Neuronal stem cell (in vitro differentiated cells): ENCODE measurements at regions not wholly inside any gene's neighbourhood (a gene's known extent, or its start where the extent isn't known, plus 50 kb on each side); places are given as distances from the start of the nearest gene placed in this dataset.
A peak's percentile ranks its signal among the peaks of the same experiment; 100 is the strongest.
"Not testable (repeated sequence)": the region's sequence is repeated elsewhere in the genome, so short reads cannot be mapped to it uniquely, and the experiment has no call there.

Experiments
- DNase-seq: peaks from one replicate; pipeline ENCODE4 v3.0.0-alpha.2; 2013; ENCODE audit warnings: low spot score
- H2AFZ ChIP-seq: one replicate; pipeline ENCODE4 v1.6.1; 2013; ENCODE audit warnings: mild to moderate bottlenecking, low read length, inconsistent platforms
- H2AK5ac ChIP-seq: 2 replicates; pipeline ENCODE4 v1.6.1; 2013; ENCODE audit warnings: low read depth, mild to moderate bottlenecking, inconsistent platforms, low read length, moderate library complexity, mixed read lengths
- H2BK120ac ChIP-seq: 2 replicates; pipeline ENCODE4 v1.6.1; 2013; ENCODE audit warnings: low read depth, mild to moderate bottlenecking, inconsistent platforms, low read length, moderate library complexity, mixed read lengths
- H2BK12ac ChIP-seq: one replicate; pipeline ENCODE4 v1.6.1; 2013; ENCODE audit warnings: low read length, inconsistent platforms
- H2BK15ac ChIP-seq: 2 replicates; pipeline ENCODE4 v1.6.1; 2013; ENCODE audit warnings: mild to moderate bottlenecking, low read length, inconsistent platforms, mixed read lengths
- H2BK5ac ChIP-seq: one replicate; pipeline ENCODE4 v1.6.1; 2013; ENCODE audit warnings: inconsistent platforms, mild to moderate bottlenecking, low read length, moderate library complexity
- H3K14ac ChIP-seq: one replicate; pipeline ENCODE4 v1.6.1; 2013; ENCODE audit warnings: low read length, inconsistent platforms
- H3K18ac ChIP-seq: 2 replicates; pipeline ENCODE4 v1.6.1; 2013; ENCODE audit warnings: low read length, inconsistent platforms
- H3K23ac ChIP-seq: 2 replicates; pipeline ENCODE4 v1.6.1; 2013; ENCODE audit warnings: low read depth, mild to moderate bottlenecking, mixed read lengths, low read length, inconsistent platforms; ENCODE audit not compliant: poor library complexity
- H3K27ac ChIP-seq: replicated peaks from 3 replicates; pipeline ENCODE4 v1.5.1; 2013; ENCODE audit warnings: low read length, inconsistent platforms
- H3K27me3 ChIP-seq, 3 experiments: 2 replicates each; pipeline ENCODE4 v1.6.1; 2013; ENCODE audit warnings: low read length in 3 of 3, mild to moderate bottlenecking in 2 of 3, inconsistent platforms in 1 of 3, low read depth in 1 of 3, mixed read lengths in 1 of 3, moderate library complexity in 1 of 3; ENCODE audit not compliant: control insufficient read depth in 3 of 3, insufficient read depth in 3 of 3
- H3K36me3 ChIP-seq, 2 donors: replicated peaks in 1 of 2; 2 replicates each; pipeline ENCODE4 v1.6.1; 2013; ENCODE audit warnings: low read length in 2 of 2; ENCODE audit not compliant: control insufficient read depth in 2 of 2, insufficient read depth in 2 of 2
- H3K4ac ChIP-seq: 2 replicates; pipeline ENCODE4 v1.6.1; 2013; ENCODE audit warnings: inconsistent platforms, mild to moderate bottlenecking, low read length, moderate library complexity
- H3K4me1 ChIP-seq, 2 donors: 1 replicate in 1 of 2; 2 replicates in 1 of 2; pipeline ENCODE4 v1.6.1; 2013; ENCODE audit warnings: low read length in 2 of 2, low read depth in 1 of 2; ENCODE audit not compliant: control insufficient read depth in 2 of 2, insufficient read depth in 1 of 2
- H3K4me2 ChIP-seq: one replicate; pipeline ENCODE4 v1.6.1; 2013; ENCODE audit warnings: mild to moderate bottlenecking, low read length, inconsistent platforms; ENCODE audit not compliant: insufficient read depth, poor library complexity, severe bottlenecking
- H3K4me3 ChIP-seq, 2 donors: 2 replicates each; pipeline ENCODE4 v1.5.1; 2013; ENCODE audit warnings: low read length in 2 of 2, mild to moderate bottlenecking in 2 of 2, inconsistent platforms in 1 of 2, moderate library complexity in 1 of 2
- H3K79me1 ChIP-seq: one replicate; pipeline ENCODE4 v1.6.1; 2013; ENCODE audit warnings: low read depth, mild to moderate bottlenecking, inconsistent platforms, low read length, moderate library complexity
- H3K9ac ChIP-seq: one replicate; pipeline ENCODE4 v1.6.1; 2013; ENCODE audit warnings: mild to moderate bottlenecking, low read depth, low read length, inconsistent platforms; ENCODE audit not compliant: poor library complexity
- H3K9me3 ChIP-seq, 2 donors: replicated peaks in 1 of 2; 2 replicates each; pipeline versions ENCODE3 to v1.6.1; 2013; ENCODE audit warnings: low read length in 2 of 2, mild to moderate bottlenecking in 2 of 2, inconsistent platforms in 1 of 2, low read depth in 1 of 2, mixed read lengths in 1 of 2, moderate library complexity in 1 of 2; ENCODE audit not compliant: control insufficient read depth in 2 of 2, insufficient read depth in 1 of 2
- H4K8ac ChIP-seq: one replicate; pipeline ENCODE4 v1.6.1; 2013; ENCODE audit warnings: low read depth, mild to moderate bottlenecking, inconsistent platforms, low read length, moderate library complexity
- H4K91ac ChIP-seq: one replicate; pipeline ENCODE4 v1.6.1; 2013; ENCODE audit warnings: low read length, low read depth, mild to moderate bottlenecking, inconsistent platforms; ENCODE audit not compliant: poor library complexity
- WGBS, 2 donors: extraction: QIAGEN DNeasy Blood & Tissue Kit; methylation state at CpG; one replicate each; pipeline ENCODE4 v1.1.7; 2013; ENCODE audit warnings: missing lambda C conversion rate in 2 of 2, mixed read lengths in 1 of 2; ENCODE audit not compliant: insufficient read length in 2 of 2, insufficient replicate concordance in 1 of 2; ENCODE audit errors: extremely low coverage in 2 of 2; 5-methylcytosine and 5-hydroxymethylcytosine counted together

- H2BK15ac ChIP-seq, H2BK120ac ChIP-seq, H3K4me1 ChIP-seq, H3K4ac ChIP-seq, H3K4me3 ChIP-seq, H3K79me1 ChIP-seq, H3K36me3 ChIP-seq, H3K9ac ChIP-seq, H2AFZ ChIP-seq, H3K9me3 ChIP-seq, DNase-seq, H3K4me2 ChIP-seq, H2AK5ac ChIP-seq, H4K91ac ChIP-seq, H3K27ac ChIP-seq, H3K14ac ChIP-seq, H3K27me3 ChIP-seq, H4K8ac ChIP-seq, H2BK12ac ChIP-seq, H2BK5ac ChIP-seq, H3K18ac ChIP-seq, H3K23ac ChIP-seq: not testable (repeated sequence)
- no CpG with 5 or more reads among the region's 2 CpGs for WGBS, 2 donors
These were observed 300.7 kb downstream of the MMUT start for GRCh38 chr6:49162379-49162778.

DNA sequence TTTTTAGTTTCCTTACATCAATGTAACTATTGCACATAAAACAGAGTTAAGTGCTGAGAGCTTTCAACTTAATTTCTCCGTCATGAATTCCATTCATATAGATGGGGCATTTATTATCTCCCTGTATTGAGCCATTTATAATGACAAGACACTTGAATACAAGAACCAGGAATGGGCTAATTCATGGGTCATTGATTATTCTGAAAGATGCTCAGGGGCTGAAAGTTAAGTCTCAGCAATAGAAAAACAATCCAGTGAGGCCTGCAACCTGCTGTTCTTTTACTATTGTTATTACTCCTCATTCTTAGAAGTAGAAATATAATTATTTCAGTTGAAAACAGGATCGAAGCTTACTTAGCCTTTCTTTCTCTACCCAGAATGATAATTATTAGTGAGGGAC is 307.7 kb downstream of the MMUT start:
- Histone ChIP-seq H3K18ac (no peak overlapping the region), H2AK5ac (no peak overlapping the region), H2BK5ac (no peak overlapping the region), H3K9me3 (peaks cover 0 to 5% of the 10 kb centered on the region in 2 donors), H3K27ac (no peak overlapping the region), H2BK12ac (no peak overlapping the region), H2AFZ (no peak overlapping the region), H3K4me2 (no peak overlapping the region), H3K79me1 (no peaks in the 10 kb centered on the region), H3K9ac (no peak overlapping the region), H3K27me3 (no peaks in the 10 kb centered on the region), H4K8ac (no peak overlapping the region), H4K91ac (no peak overlapping the region), H3K14ac (no peak overlapping the region), H3K4me3 (no peak overlapping the region), H3K4me1 (peaks cover 0 to 4% of the 10 kb centered on the region in 2 donors), H2BK120ac (no peak overlapping the region), H3K36me3 (no peaks in the 10 kb centered on the region), H3K4ac (no peak overlapping the region), H2BK15ac (no peak overlapping the region), H3K23ac (no peak overlapping the region)
- DNase-seq = peak; percentile 63
- WGBS, 2 donors = no CpG with 5 or more reads among the region's 2 CpGs

DNA sequence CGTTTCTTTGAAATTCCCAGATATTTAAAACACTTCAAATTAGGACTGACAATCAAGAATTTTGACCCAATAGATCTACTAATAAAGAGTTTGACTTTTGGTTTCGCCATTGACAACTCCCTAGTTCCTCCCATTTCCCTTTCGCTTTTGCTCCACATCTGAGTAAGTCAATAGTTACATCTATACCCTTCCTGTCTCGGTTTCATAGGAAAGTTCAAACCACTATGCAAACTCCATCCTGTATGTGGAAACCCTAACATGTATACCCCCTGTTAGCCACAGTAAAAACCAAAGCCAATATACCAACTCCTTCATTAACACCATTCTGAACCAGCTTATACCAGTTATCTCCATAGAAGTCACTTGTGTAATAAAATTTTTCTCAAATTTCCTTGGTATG is 311.1 kb downstream of the MMUT start:
- DNase-seq = no peak
- no peak overlapping the region for H4K8ac ChIP-seq
- no peak overlapping the region for H4K91ac ChIP-seq
- no peak overlapping the region for H2BK120ac ChIP-seq
- no peaks in the 10 kb centered on the region for H3K27me3 ChIP-seq
- H3K9me3 ChIP-seq = peaks cover 0 to 5% of the 10 kb centered on the region in 2 donors
- no peak overlapping the region for H2BK15ac ChIP-seq
- no peak overlapping the region for H2BK5ac ChIP-seq
- no peak overlapping the region for H3K4me3 ChIP-seq
- no peak overlapping the region for H3K4ac ChIP-seq
- H3K4me2 ChIP-seq = no peak overlapping the region
- no peak overlapping the region for H3K14ac ChIP-seq
- no peak overlapping the region for H2AK5ac ChIP-seq
- no peak overlapping the region for H2AFZ ChIP-seq
- H2BK12ac ChIP-seq = no peak overlapping the region
- no peak overlapping the region for H3K18ac ChIP-seq
- H3K36me3 ChIP-seq = no peaks in the 10 kb centered on the region
- no peak overlapping the region for H3K9ac ChIP-seq
- no peaks in the 10 kb centered on the region for H3K79me1 ChIP-seq
- H3K23ac ChIP-seq = no peak overlapping the region
- no peak overlapping the region for H3K27ac ChIP-seq
- WGBS, 2 donors = no CpG with 5 or more reads among the region's 4 CpGs
- H3K4me1 ChIP-seq = peaks cover 0 to 4% of the 10 kb centered on the region in 2 donors

DNA sequence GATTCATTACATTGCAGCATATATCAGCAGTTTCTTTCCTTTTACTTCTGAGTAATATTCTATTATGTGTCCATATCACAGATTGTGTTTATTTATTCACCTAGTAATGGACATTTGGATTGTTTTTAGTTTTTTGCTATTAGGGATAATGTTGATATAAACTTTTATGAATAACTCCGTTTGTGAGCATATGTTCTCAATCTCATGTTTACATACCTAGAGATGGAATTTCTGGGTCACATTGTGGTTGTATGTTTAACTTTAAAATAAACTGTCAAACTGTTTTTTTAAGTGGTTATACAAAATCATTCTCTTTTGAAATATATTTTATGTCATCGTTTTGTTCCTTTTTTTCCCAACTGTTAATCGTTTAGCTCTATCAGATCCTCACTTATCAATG is 311.6 kb downstream of the MMUT start:
- WGBS, 2 donors = no CpG with 5 or more reads among the region's 3 CpGs

More for the DNA sequence above, 311.6 kb downstream of the MMUT start:
- no peak for DNase-seq
- Histone ChIP-seq H3K9me3 (peaks cover 0 to 5% of the 10 kb centered on the region in 2 donors), H3K23ac (no peak overlapping the region), H2AK5ac (no peak overlapping the region), H3K4me1 (peaks cover 0 to 4% of the 10 kb centered on the region in 2 donors), H2BK12ac (no peak overlapping the region), H2BK120ac (no peak overlapping the region), H3K27me3 (no peaks in the 10 kb centered on the region), H3K9ac (no peak overlapping the region), H3K27ac (no peak overlapping the region), H3K14ac (no peak overlapping the region), H4K8ac (no peak overlapping the region), H3K18ac (no peak overlapping the region), H2BK15ac (no peak overlapping the region), H3K4me2 (no peak overlapping the region), H2BK5ac (no peak overlapping the region), H3K36me3 (no peaks in the 10 kb centered on the region), H3K4ac (no peak overlapping the region), H4K91ac (no peak overlapping the region), H2AFZ (no peak overlapping the region), H3K79me1 (no peaks in the 10 kb centered on the region), H3K4me3 (no peak overlapping the region)
